D721Med (cell line): ENCODE measurements at regions not wholly inside any gene's neighbourhood (a gene's known extent, or its start where the extent isn't known, plus 50 kb on each side); places are given as distances from the start of the nearest gene placed in this dataset.

ENCODE experiments used
- DNase-seq: peaks from one replicate; pipeline ENCODE4 v3.0.0; 2011; ENCODE audit warnings: low spot score; ENCODE audit not compliant: insufficient read length
- FAIRE-seq: peaks from 2 replicates; lab custom pipeline; 2011; peaks lifted over from hg19 to GRCh38; lab: Jason Lieb, UNC
- TF ChIP-seq, protein P1 (sequence below): IDR thresholded peaks from 2 replicates; pipeline ENCODE4 v1.5.1; 2012; ENCODE audit warnings: mild to moderate bottlenecking, control low read depth; ENCODE audit not compliant: insufficient read depth; ENCODE audit errors: missing control alignments

DNA sequence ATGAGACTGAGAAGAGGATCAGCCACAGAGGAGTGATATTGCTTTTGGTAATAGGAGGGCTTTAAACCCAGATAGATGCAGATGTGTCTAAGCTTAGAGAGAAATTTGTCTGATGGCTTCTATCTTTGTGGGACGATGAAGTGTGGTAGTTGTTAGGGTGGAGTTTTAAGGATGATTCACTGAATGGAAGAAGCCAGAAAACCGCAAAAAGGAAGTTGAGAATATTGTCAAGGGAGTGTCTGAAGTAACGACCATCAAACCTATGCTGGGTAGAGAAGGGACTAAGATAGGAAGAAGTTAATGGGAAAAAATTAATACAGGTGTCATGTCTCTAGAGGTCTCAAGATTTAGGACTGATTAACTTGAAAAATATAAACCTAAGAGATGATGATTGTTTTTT lies 195.6 kb upstream of the MC4R start:
- FAIRE-seq (no peak), DNase-seq (no peak)

DNA sequence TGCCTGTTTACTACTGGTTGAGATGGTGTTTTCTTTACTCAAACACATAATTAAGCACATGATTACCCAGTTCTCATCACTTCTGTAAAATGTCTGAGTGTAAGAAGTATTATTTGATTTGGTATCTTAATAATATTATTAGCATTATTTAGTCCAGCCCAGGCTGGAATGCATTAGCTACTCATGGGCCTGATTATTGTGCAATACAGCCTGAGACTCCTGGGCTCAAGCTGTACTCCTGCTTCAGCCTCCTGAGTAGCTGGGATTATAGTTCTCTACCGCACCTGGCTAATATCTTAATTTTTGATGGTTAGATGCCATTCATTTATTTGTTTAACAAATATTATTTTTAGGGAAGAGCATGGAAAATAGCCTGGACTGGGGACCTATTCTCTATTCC lies 197.6 kb upstream of the MC4R start:
- FAIRE-seq = no peak
- TF ChIP-seq, protein P1, sequence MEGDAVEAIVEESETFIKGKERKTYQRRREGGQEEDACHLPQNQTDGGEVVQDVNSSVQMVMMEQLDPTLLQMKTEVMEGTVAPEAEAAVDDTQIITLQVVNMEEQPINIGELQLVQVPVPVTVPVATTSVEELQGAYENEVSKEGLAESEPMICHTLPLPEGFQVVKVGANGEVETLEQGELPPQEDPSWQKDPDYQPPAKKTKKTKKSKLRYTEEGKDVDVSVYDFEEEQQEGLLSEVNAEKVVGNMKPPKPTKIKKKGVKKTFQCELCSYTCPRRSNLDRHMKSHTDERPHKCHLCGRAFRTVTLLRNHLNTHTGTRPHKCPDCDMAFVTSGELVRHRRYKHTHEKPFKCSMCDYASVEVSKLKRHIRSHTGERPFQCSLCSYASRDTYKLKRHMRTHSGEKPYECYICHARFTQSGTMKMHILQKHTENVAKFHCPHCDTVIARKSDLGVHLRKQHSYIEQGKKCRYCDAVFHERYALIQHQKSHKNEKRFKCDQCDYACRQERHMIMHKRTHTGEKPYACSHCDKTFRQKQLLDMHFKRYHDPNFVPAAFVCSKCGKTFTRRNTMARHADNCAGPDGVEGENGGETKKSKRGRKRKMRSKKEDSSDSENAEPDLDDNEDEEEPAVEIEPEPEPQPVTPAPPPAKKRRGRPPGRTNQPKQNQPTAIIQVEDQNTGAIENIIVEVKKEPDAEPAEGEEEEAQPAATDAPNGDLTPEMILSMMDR = no peak
- DNase-seq = no peak

More for the DNA sequence above, 195.6 kb upstream of the MC4R start:
- TF ChIP-seq, protein P1 = no peak

DNA sequence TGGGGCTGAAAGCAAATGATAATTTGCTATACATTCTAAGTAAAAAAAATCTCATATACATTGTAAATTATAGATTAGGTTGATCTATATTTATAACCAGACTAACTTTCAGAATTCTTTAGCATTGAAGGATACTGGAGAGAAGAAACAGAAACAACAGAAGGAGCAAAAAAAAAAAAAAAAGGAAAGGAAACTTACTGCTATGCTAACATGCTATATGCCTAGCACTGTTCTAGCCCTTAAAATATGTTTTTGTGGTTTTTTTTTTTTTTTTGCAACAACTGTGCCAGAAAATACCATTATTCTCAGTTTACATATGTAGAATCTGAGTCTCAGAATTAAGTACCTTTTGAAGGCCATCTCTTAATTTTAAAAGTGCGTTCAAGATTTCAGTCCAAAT lies 204.9 kb upstream of the MC4R start:
- FAIRE-seq = no peak
- DNase-seq = no peak
- TF ChIP-seq, protein P1 = no peak

DNA sequence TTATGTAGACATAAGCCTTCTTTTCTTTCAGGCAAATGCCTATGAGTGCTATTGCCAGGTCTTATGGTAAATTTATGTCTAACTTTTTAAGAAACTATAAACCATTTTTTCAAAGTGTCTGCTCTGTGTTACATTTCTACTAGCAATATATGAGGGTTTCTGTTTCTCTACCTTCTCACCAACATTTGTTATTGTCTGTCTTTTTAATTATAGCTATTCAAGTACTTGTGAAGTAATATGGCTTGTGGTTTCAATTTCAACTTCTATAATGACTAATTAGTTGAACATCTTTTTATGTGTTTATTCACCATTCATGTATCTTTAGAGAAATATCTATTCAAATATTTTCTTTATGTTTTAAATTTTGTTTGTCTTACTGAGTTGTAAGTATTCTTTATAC lies 213.1 kb upstream of the MC4R start:
- FAIRE-seq (no peak), DNase-seq (no peak)
- TF ChIP-seq, protein P1 = no peak

DNA sequence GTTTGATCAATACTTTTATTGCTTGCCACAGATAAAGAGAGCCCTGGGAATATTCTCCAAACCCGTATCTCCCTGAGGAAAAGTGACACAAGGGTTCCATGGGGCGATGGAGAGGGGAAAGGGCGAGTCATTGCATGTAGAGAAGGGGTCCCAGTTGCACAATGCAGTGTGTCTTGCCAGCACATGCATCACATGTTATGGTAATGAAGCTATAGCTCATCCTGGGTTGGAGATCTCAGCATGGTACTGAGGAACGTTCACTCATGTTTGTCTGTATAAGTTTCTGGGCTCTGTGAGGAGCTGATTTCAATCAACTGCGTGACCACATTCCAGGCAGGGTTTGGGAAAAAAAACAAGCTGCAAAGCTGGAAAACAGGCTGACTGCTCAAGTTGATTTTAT lies 220.7 kb upstream of the MC4R start:
- DNase-seq = no peak
- no peak for FAIRE-seq
- TF ChIP-seq, protein P1 = no peak

DNA sequence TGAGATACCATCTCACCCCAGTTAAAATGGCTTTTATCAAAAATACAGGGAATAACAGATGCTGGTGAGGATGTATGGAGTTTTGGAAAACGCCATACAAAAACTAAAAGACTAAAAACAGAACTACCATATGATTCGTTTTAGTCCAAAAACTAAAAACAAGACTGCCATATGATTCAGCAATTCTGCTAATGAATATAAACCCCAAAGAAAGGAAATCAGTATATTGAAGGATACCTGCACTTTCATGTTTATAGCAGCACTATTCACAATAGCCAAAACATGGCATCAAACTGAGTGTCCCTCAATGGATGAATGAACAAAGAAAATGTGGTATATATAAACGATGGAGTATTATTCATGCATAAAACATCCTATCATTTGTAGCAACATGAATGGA lies 224.4 kb upstream of the MC4R start:
- DNase-seq (no peak), FAIRE-seq (peak; percentile 100)
- TF ChIP-seq, protein P1 = no peak

DNA sequence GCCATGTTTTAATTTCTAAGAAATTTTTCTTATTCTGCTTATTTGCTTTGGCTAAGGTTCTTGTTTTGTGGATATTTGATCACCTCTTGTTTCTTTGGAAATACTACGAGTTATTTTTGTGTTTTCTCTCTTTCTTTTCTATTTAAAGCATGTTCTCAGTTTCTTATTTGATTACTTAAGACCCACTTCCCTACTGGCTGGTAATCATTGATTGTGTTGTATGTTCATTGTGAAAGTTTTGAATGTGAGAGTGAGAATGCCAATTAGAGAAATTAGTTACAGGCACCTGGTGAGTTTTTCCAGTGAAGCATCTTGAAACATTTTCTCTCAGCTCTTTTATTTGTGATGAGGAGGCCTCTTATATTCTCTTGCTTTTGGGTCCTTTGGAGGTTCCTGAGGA lies 226.7 kb upstream of the MC4R start:
- DNase-seq (no peak), FAIRE-seq (no peak)

More for the DNA sequence above, 226.7 kb upstream of the MC4R start:
- TF ChIP-seq, protein P1 = no peak
